Psoas muscle (tissue), 7 donors: ENCODE measurements at regions not wholly inside any gene's neighbourhood (a gene's known extent, or its start where the extent isn't known, plus 50 kb on each side); places are given as distances from the start of the nearest gene placed in this dataset.

Experiments
- ATAC-seq, 4 donors: fragments of 200-7000 bp; cut with Tn5 transposase; one replicate each; pipeline ENCODE4 v1.9.1; 2020; ENCODE audit warnings: moderate library complexity in 3 of 4, mild to moderate bottlenecking in 2 of 4
- DNase-seq, 2 donors: peaks; one replicate each; pipeline ENCODE4 v3.0.0-alpha.2; 2020
- H3K27ac ChIP-seq: fragments of 200-600 bp; one replicate; pipeline ENCODE4 v1.8.0; 2022
- H3K27me3 ChIP-seq, 3 donors: fragments of 200-600 bp in 1 of 3; one replicate each; pipeline versions ENCODE4 v1.6.1 to v1.8.0; 2013 to 2022; ENCODE audit warnings: low read length in 2 of 3, mild to moderate bottlenecking in 2 of 3, moderate library complexity in 1 of 3; ENCODE audit not compliant: insufficient read depth in 3 of 3
- H3K36me3 ChIP-seq, 2 donors: fragments of 200-600 bp in 1 of 2; one replicate each; pipeline versions ENCODE4 v1.6.1 to v1.8.0; 2013 to 2022; ENCODE audit warnings: low read depth in 1 of 2, mild to moderate bottlenecking in 1 of 2, moderate library complexity in 1 of 2; ENCODE audit not compliant: insufficient read depth in 1 of 2
- H3K4me1 ChIP-seq: fragments of 200-600 bp; one replicate; pipeline ENCODE4 v1.8.0; 2022
- H3K4me3 ChIP-seq: fragments of 200-600 bp; one replicate; pipeline ENCODE4 v1.8.0; 2022; ENCODE audit warnings: mild to moderate bottlenecking
- H3K9me3 ChIP-seq: fragments of 200-600 bp; one replicate; pipeline ENCODE4 v1.8.0; 2022
- CTCF ChIP-seq: fragments of 200-600 bp; IDR thresholded peaks from one replicate; pipeline ENCODE4 v1.8.0; 2022; ENCODE audit warnings: antibody characterized with exemption
- WGBS, 3 donors: extraction: QIAGEN DNeasy Blood & Tissue Kit; methylation state at CpG; one replicate each; pipeline versions ENCODE4 v1.1.6 to v1.1.7; 2013; 5-methylcytosine and 5-hydroxymethylcytosine counted together
- intact Hi-C, 2 donors: fragments of 100-400 bp; cut with DNase I; formaldehyde crosslinking; loops; one replicate each; pipeline versions ENCODE4 v1.11.0 to v1.14.2; 2022
- donor health status: healthy with polysubstance abuse.
- donor health status: DM: no; HTN: no; CAD: no; lungs with moderate emphysema.
- donor health status: Bipolar disorder and iron deficiency.
- donor health status: healthy.
- donor health status: DM: yes; HTN: yes; CAD: no.
- donor health status: DM: no; HTN: no; CAD: no.
- donor health status: DM: yes; HTN: yes; CAD: no.

- WGBS, 3 donors: 84 to 93% (median 93%) methylated on average over 3 of the region's 3 CpGs
- Histone ChIP-seq H3K36me3 (no peaks in the 10 kb centered on the region), H3K9me3 (no peaks in the 10 kb centered on the region), H3K27ac (no peak overlapping the region), H3K4me1 (no peaks in the 10 kb centered on the region), H3K27me3 (no peaks in the 10 kb centered on the region), H3K4me3 (no peak overlapping the region)
- no peak for TF ChIP-seq CTCF
- intact Hi-C loops: no loop called here
- DNase-seq: no peak
- ATAC-seq: no peak
Observed at GRCh38 chr4:159038536-159038935, 64.3 kb upstream of the RAPGEF2 start.

GRCh38 chr4:159041054-159042034, 61.5 kb upstream of the RAPGEF2 start:
- DNase-seq: no peak
- no peaks in the 10 kb centered on the region for H3K9me3 ChIP-seq
- WGBS, 3 donors: 83 to 86% (median 85%) methylated on average over 6 of the region's 6 CpGs
- no peaks in the 10 kb centered on the region for H3K27me3 ChIP-seq
- no peak overlapping the region for H3K4me3 ChIP-seq
- no peak overlapping the region for H3K27ac ChIP-seq
- H3K4me1 ChIP-seq: no peaks in the 10 kb centered on the region
- TF ChIP-seq CTCF: no peak
- H3K36me3 ChIP-seq: no peaks in the 10 kb centered on the region
- intact Hi-C loops: no loop called here
- ATAC-seq: no peak

GRCh38 chr4:159042097-159042605, 60.7 kb upstream of the RAPGEF2 start:
- ATAC-seq (no peak), DNase-seq (no peak)
- H3K4me3 ChIP-seq: no peak overlapping the region
- H3K4me1 ChIP-seq: no peaks in the 10 kb centered on the region
- no peaks in the 10 kb centered on the region for H3K36me3 ChIP-seq
- no peak for TF ChIP-seq CTCF
- intact Hi-C loops: no loop called here
- WGBS, 3 donors: 44 to 48% (median 44%) methylated on average over 5 of the region's 5 CpGs
- H3K9me3 ChIP-seq: no peaks in the 10 kb centered on the region
- H3K27me3 ChIP-seq: no peaks in the 10 kb centered on the region
- H3K27ac ChIP-seq: no peak overlapping the region

- no peak overlapping the region for H3K4me3 ChIP-seq
- DNase-seq (no peak), ATAC-seq (no peak)
- H3K4me1 ChIP-seq: no peaks in the 10 kb centered on the region
- intact Hi-C loops: no loop called here
- no peak for TF ChIP-seq CTCF
- H3K36me3 ChIP-seq: no peaks in the 10 kb centered on the region
- H3K27me3 ChIP-seq: no peaks in the 10 kb centered on the region
- H3K9me3 ChIP-seq: no peaks in the 10 kb centered on the region
- H3K27ac ChIP-seq: no peak overlapping the region
- 90 to 94% (median 91%) methylated on average over 4 of the region's 4 CpGs for WGBS, 3 donors
Observed at GRCh38 chr4:159042868-159043267, 60.0 kb upstream of the RAPGEF2 start.
